Ascending aorta (tissue), 2 donors: ENCODE measurements at regions not wholly inside any gene's neighbourhood (a gene's known extent, or its start where the extent isn't known, plus 50 kb on each side); places are given as distances from the start of the nearest gene placed in this dataset.

Experiments used
- DNase-seq, 2 donors: peaks; one replicate each; pipeline ENCODE4 v3.0.0-alpha.2; 2019; ENCODE audit warnings: low spot score in 2 of 2
- H3K27ac ChIP-seq, 2 donors: fragments of 200-600 bp; sonication (generic); one replicate each; pipeline ENCODE4 v1.5.1; 2016 to 2017; ENCODE audit warnings: mild to moderate bottlenecking in 1 of 2
- H3K27me3 ChIP-seq: fragments of 200-600 bp; sonication (generic); one replicate; pipeline ENCODE4 v1.5.1; 2017
- H3K36me3 ChIP-seq, 2 donors: fragments of 200-600 bp; sonication (generic); one replicate each; pipeline ENCODE4 v1.5.1; 2016
- H3K4me1 ChIP-seq, 2 donors: fragments of 200-600 bp; sonication (generic); one replicate each; pipeline ENCODE4 v1.5.1; 2016 to 2017; ENCODE audit warnings: mild to moderate bottlenecking in 1 of 2
- H3K4me3 ChIP-seq, 2 donors: fragments of 200-600 bp; sonication (generic); one replicate each; pipeline ENCODE4 v1.5.1; 2016 to 2017; ENCODE audit warnings: mild to moderate bottlenecking in 1 of 2
- H3K9me3 ChIP-seq, 2 donors: fragments of 200-600 bp; sonication (generic); one replicate each; pipeline ENCODE4 v1.5.1; 2016
- intact Hi-C: fragments of 100-400 bp; cut with DNase I; formaldehyde crosslinking; loops from one replicate; pipeline ENCODE4 v1.15.1; 2023
- TF ChIP-seq, protein P1 (sequence below), 3 experiments: fragments of 200-600 bp in 2 of 3; fragments of 450-650 bp in 1 of 3; sonication (generic) in 2 of 3; IDR thresholded peaks; one replicate each; pipeline ENCODE4 v1.5.1; 2016 to 2019; ENCODE audit warnings: antibody characterized with exemption in 3 of 3, mild to moderate bottlenecking in 1 of 3, moderate library complexity in 1 of 3

- H3K27me3 ChIP-seq = no peaks in the 10 kb centered on the region
- no peaks in the 10 kb centered on the region for H3K36me3 ChIP-seq
- no peak for DNase-seq
- no peak overlapping the region for H3K27ac ChIP-seq
- intact Hi-C loops = no loop called here
- H3K9me3 ChIP-seq = no peaks in the 10 kb centered on the region
- H3K4me1 ChIP-seq = no peaks in the 10 kb centered on the region
- TF ChIP-seq, protein P1, sequence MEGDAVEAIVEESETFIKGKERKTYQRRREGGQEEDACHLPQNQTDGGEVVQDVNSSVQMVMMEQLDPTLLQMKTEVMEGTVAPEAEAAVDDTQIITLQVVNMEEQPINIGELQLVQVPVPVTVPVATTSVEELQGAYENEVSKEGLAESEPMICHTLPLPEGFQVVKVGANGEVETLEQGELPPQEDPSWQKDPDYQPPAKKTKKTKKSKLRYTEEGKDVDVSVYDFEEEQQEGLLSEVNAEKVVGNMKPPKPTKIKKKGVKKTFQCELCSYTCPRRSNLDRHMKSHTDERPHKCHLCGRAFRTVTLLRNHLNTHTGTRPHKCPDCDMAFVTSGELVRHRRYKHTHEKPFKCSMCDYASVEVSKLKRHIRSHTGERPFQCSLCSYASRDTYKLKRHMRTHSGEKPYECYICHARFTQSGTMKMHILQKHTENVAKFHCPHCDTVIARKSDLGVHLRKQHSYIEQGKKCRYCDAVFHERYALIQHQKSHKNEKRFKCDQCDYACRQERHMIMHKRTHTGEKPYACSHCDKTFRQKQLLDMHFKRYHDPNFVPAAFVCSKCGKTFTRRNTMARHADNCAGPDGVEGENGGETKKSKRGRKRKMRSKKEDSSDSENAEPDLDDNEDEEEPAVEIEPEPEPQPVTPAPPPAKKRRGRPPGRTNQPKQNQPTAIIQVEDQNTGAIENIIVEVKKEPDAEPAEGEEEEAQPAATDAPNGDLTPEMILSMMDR (IDR thresholded peaks at IDR 0.05) = no peak
- H3K4me3 ChIP-seq = no peak overlapping the region
Measured at GRCh38 chr3:74691946-74692345, 77.5 kb upstream of the CNTN3 start.

DNA sequence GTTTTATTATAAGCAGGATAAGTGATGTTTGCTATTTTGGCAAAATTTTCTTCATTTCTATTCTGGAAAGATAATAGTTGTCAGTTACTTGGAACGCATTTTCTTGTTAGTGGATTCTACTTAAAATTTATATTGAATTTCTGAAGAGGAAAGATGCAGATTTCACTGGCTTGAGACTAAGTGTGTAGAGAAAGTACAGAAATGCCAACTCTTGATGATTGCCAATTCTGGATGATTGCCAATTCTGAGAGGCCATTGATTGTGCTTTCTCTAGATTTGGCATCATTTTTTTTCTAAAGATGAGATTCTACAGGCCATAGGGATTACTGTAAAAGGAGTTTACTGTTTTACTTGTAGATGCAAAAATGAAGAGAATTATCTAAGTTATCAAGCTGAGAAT lies 58.9 kb upstream of the CNTN3 start:
- Histone ChIP-seq H3K27ac (no peak overlapping the region), H3K9me3 (no peaks in the 10 kb centered on the region), H3K4me1 (no peaks in the 10 kb centered on the region), H3K27me3 (no peaks in the 10 kb centered on the region), H3K4me3 (no peak overlapping the region), H3K36me3 (no peaks in the 10 kb centered on the region)
- DNase-seq = no peak
- intact Hi-C loops = no loop called here
- TF ChIP-seq, protein P1 (IDR thresholded peaks at IDR 0.05) = no peak

DNA sequence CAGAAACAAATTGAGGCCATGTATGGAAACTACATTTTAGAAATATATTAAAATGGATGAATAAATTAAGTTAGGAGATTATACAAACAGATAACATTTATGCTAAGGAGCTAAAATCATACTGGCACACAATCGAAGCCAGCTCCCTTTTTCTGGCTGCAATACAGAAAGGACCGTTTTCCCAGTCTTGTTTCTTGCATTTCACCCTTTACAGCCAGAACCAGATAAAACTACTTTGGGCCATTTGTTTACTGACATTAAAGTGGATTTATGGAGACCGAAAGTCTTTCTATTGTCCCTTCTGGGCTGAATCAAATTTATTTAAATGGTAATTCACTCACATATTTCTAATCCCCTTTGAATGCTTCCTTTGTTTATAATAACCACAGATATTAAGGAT lies 50.1 kb upstream of the CNTN3 start:
- no peak for DNase-seq
- no peak overlapping the region for H3K27ac ChIP-seq
- no peaks in the 10 kb centered on the region for H3K27me3 ChIP-seq
- intact Hi-C loops = no loop called here
- H3K4me1 ChIP-seq = no peaks in the 10 kb centered on the region
- peaks cover 0 to 4% of the 10 kb centered on the region in 2 donors for H3K9me3 ChIP-seq
- H3K36me3 ChIP-seq = no peaks in the 10 kb centered on the region
- no peak overlapping the region for H3K4me3 ChIP-seq
- TF ChIP-seq, protein P1 (IDR thresholded peaks at IDR 0.05) = no peak
